ENCODE measurements at regions not wholly inside any gene's neighbourhood (a gene's known extent, or its start where the extent isn't known, plus 50 kb on each side); places are given as distances from the start of the nearest gene placed in this dataset.
A peak's percentile ranks its signal among the peaks of the same experiment; 100 is the strongest.

DNA sequence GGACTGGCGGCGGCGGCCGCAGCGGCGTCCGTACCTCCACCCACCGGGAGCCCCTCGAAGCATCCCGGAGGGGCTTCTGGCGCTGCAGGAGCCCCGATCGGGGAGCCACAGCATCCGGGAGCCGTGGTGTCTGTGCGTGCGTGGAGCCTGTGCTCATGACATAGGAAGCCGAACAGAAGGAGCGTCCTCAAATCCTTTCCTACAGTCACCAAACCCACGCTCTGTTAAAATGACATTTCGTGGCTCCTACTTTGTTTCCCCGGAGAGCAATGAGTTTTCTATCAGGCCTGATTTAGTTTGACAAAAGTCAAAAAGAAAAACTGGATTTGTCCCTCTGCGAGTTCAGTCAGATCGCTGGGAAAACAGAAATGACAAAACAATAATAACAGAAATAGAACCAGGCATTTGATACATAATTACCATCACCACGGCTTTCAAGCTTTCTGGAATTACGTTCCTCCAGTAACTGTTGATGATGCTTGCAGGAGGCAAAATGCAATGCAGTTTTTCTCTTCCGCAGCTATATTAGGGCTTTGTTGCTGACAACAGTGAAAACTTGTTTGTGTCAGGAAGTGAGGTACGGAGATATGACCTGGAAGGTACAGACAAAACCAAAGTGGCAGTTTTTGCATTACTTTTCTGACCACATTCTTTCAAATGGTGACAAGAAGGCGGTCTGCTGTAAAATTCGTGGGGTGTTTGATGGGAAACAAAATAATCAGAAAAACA is 219.3 kb upstream of the MKLN1 start:
- Histone ChIP-seq H3K36me3 (ENCODE audit: control insufficient read depth in 4 of 4, insufficient read depth in 4 of 4, low read length in 4 of 4) (no peaks in the 10 kb centered on the region), H3K4me3 (peak overlapping the region; percentile 97), H3K27ac (ENCODE audit: low read depth in 1 of 2, low read length in 1 of 2) (peak overlapping the region; percentile 95 to 98), H3K27me3 (ENCODE audit: control insufficient read depth in 3 of 3, insufficient read depth in 3 of 3, low read length in 2 of 3) (peaks cover 0 to 92% (median 81%) of the 10 kb centered on the region in 3 donors), H3K4me1 (ENCODE audit: control insufficient read depth in 5 of 5, insufficient read depth in 5 of 5, low read length in 5 of 5) (peaks cover 0 to 29% (median 5%) of the 10 kb centered on the region in 5 donors), H3K9ac (ENCODE audit: insufficient read depth in 1 of 2, low read length in 2 of 2) (peak overlapping the region in 1 of 2 donors; percentile 34), H3K9me3 (ENCODE audit: control insufficient read depth in 4 of 4, insufficient read depth in 3 of 4, low read length in 3 of 4) (no peaks in the 10 kb centered on the region)
- TF ChIP-seq, protein P1, sequence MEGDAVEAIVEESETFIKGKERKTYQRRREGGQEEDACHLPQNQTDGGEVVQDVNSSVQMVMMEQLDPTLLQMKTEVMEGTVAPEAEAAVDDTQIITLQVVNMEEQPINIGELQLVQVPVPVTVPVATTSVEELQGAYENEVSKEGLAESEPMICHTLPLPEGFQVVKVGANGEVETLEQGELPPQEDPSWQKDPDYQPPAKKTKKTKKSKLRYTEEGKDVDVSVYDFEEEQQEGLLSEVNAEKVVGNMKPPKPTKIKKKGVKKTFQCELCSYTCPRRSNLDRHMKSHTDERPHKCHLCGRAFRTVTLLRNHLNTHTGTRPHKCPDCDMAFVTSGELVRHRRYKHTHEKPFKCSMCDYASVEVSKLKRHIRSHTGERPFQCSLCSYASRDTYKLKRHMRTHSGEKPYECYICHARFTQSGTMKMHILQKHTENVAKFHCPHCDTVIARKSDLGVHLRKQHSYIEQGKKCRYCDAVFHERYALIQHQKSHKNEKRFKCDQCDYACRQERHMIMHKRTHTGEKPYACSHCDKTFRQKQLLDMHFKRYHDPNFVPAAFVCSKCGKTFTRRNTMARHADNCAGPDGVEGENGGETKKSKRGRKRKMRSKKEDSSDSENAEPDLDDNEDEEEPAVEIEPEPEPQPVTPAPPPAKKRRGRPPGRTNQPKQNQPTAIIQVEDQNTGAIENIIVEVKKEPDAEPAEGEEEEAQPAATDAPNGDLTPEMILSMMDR (IDR thresholded peaks at IDR 0.05; ENCODE audit: control extremely low read depth, extremely low read depth) = no peak
- ATAC-seq (ENCODE audit: insufficient read depth, low FRiP score) (no peak), DNase-seq (peak in 2 of 3 donors; percentile 14 to 39)
- WGBS, 2 donors = 6 to 8% methylated on average over 30 of the region's 30 CpGs

DNA sequence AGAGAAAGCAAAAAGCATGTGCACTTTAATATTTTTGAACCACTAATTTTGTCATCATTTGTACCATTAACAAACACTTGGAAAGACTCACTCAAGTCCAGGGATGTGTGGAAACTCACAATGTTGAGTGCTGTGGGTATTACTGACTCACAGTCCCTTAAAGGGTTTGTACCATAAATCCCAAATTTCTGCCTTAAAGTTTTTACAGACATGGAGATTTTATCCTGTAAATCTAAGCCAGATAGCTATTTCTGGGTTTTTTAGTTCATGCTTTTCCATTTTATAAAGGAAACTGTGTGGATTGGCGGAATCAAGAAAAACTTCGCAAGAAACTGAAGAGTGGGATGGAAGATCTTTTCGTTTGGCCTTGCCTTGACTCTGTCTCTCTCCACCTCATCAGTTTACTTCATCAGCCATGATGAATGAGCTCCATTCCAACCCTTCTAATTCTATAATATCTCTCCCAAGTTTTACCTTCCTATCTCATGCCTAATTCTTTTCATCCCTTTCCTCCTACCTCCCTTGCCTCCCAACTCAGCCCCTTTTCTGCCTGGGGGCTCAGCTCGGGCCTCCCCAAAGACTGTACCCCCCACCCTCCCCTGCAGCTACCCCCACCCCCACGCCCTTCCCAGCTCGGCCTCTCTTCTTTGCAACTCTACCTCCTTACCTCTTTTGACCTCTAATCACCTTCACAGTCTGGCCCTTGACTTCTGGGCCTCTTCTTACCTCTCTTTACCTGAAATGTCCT is 218.5 kb upstream of the MKLN1 start:
- H3K4me3 ChIP-seq = peak overlapping the region; percentile 34
- no peak overlapping the region for H3K9ac ChIP-seq (ENCODE audit: insufficient read depth in 1 of 2, low read length in 2 of 2)
- peak overlapping the region; percentile 77 to 85 for H3K27ac ChIP-seq (ENCODE audit: low read depth in 1 of 2, low read length in 1 of 2)
- H3K27me3 ChIP-seq (ENCODE audit: control insufficient read depth in 3 of 3, insufficient read depth in 3 of 3, low read length in 2 of 3) = peaks cover 0 to 88% (median 79%) of the 10 kb centered on the region in 3 donors
- ATAC-seq (ENCODE audit: insufficient read depth, low FRiP score) (no peak), DNase-seq (peak in 1 of 3 donors; percentile 26)
- H3K9me3 ChIP-seq (ENCODE audit: control insufficient read depth in 4 of 4, insufficient read depth in 3 of 4, low read length in 3 of 4) = no peaks in the 10 kb centered on the region
- TF ChIP-seq, protein P1 (IDR thresholded peaks at IDR 0.05; ENCODE audit: control extremely low read depth, extremely low read depth) = no peak
- WGBS, 2 donors = 57 to 68% methylated on average over 6 of the region's 6 CpGs
- no peaks in the 10 kb centered on the region for H3K36me3 ChIP-seq (ENCODE audit: control insufficient read depth in 4 of 4, insufficient read depth in 4 of 4, low read length in 4 of 4)
- H3K4me1 ChIP-seq (ENCODE audit: control insufficient read depth in 5 of 5, insufficient read depth in 5 of 5, low read length in 5 of 5) = peaks cover 0 to 29% (median 5%) of the 10 kb centered on the region in 5 donors

DNA sequence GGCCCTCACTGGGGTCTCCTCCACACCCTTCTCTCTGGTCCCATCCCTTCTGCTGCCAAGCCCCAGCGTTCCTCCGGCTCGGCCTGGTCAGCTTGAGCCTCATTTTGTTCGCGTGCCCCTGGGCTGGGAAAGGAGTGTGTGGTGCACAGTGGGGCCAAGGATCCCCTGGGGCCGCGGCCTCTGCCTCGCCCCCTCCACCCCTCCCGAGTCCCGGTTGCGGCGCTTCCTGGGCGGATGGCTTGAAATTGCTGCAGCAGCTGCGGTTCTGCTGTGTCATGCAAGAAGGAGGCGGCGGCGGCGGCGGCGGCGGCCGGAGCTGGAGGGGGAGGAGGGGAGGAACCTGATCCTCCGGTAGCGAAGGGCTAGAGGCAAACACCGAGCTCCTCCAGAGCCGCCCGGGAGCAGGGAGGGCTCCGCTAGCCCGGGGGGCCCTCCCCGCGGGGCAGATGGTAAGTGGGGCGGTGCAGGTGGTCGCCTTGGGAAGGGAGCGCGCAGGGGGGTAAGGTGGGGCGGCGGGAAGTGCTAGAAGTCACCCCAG is 217.8 kb upstream of the MKLN1 start:
- Histone ChIP-seq H3K4me3 (peak overlapping the region; percentile 34), H3K27ac (ENCODE audit: low read depth in 1 of 2, low read length in 1 of 2) (peak overlapping the region; percentile 77 to 85), H3K27me3 (ENCODE audit: control insufficient read depth in 3 of 3, insufficient read depth in 3 of 3, low read length in 2 of 3) (peaks cover 0 to 87% (median 72%) of the 10 kb centered on the region in 3 donors), H3K4me1 (ENCODE audit: control insufficient read depth in 5 of 5, insufficient read depth in 5 of 5, low read length in 5 of 5) (peaks cover 0 to 29% (median 5%) of the 10 kb centered on the region in 5 donors), H3K9me3 (ENCODE audit: control insufficient read depth in 4 of 4, insufficient read depth in 3 of 4, low read length in 3 of 4) (no peaks in the 10 kb centered on the region), H3K36me3 (ENCODE audit: control insufficient read depth in 4 of 4, insufficient read depth in 4 of 4, low read length in 4 of 4) (no peaks in the 10 kb centered on the region), H3K9ac (ENCODE audit: insufficient read depth in 1 of 2, low read length in 2 of 2) (no peak overlapping the region)
- peak; percentile 27 for ATAC-seq (ENCODE audit: insufficient read depth, low FRiP score)
- TF ChIP-seq, protein P1 (IDR thresholded peaks at IDR 0.05; ENCODE audit: control extremely low read depth, extremely low read depth) = no peak
- 1% methylated on average over 23 to 37 of the region's 37 CpGs for WGBS, 2 donors
- peak; percentile 53 to 68 (median 58) for DNase-seq
